IMR-90 (cell line): ENCODE measurements at regions not wholly inside any gene's neighbourhood (a gene's known extent, or its start where the extent isn't known, plus 50 kb on each side); places are given as distances from the start of the nearest gene placed in this dataset.

Experiments used
- ATAC-seq: fragments of 200-7000 bp; cut with Tn5 transposase; 2 replicates; pipeline ENCODE4 v1.9.1; 2020; ENCODE audit warnings: low read depth, mild to moderate bottlenecking, moderate library complexity
- BruUV-seq: library from RNA; stranded (reverse); fragments of 400-500 nt; replicated peaks from 2 replicates; lab custom pipeline; 2021; lab: Mats Ljungman, UMichigan
- CTCF ChIA-PET: fragments of 300-600 bp; formaldehyde crosslinking; extraction: SDS; loops from one replicate; lab custom pipeline; 2021; ENCODE audit warnings: antibody characterized with exemption; lab: Yijun Ruan, JAX
- POLR2A ChIA-PET: fragments of 300-600 bp; sonication (Branson Sonifier 250); formaldehyde crosslinking; loops from one replicate; lab custom pipeline; 2022; ENCODE audit warnings: antibody characterized with exemption; ENCODE audit not compliant: unreplicated experiment; lab: Charles Lee
- DNase-seq: peaks from one replicate; pipeline ENCODE4 v3.0.0; 2013
- H2AFZ ChIP-seq: replicated peaks from 2 replicates; pipeline ENCODE3; 2013; ENCODE audit warnings: low read length, mild to moderate bottlenecking; ENCODE audit not compliant: poor library complexity
- H2AK5ac ChIP-seq: 2 replicates; pipeline ENCODE4 v1.6.1; 2013; ENCODE audit warnings: low read depth, low read length, inconsistent platforms
- H2AK9ac ChIP-seq: replicated peaks from 2 replicates; pipeline ENCODE3; 2013; ENCODE audit warnings: mild to moderate bottlenecking, low read depth, low read length, moderate library complexity; ENCODE audit not compliant: poor library complexity
- H2BK120ac ChIP-seq: 2 replicates; pipeline ENCODE4 v1.6.1; 2013; ENCODE audit warnings: low read depth, low read length, inconsistent platforms
- H2BK15ac ChIP-seq: 3 replicates; pipeline ENCODE4 v1.6.1; 2013; ENCODE audit warnings: low read depth, low read length, inconsistent platforms
- H2BK20ac ChIP-seq: 2 replicates; pipeline ENCODE4 v1.6.1; 2013; ENCODE audit warnings: low read depth, mild to moderate bottlenecking, inconsistent platforms, low read length, moderate library complexity
- H2BK5ac ChIP-seq: 2 replicates; pipeline ENCODE4 v1.6.1; 2013; ENCODE audit warnings: mild to moderate bottlenecking, low read depth, low read length, inconsistent platforms; ENCODE audit not compliant: poor library complexity, severe bottlenecking
- H3K14ac ChIP-seq: replicated peaks from 2 replicates; pipeline ENCODE4 v1.6.1; 2013; ENCODE audit warnings: low read depth, low read length, inconsistent platforms
- H3K18ac ChIP-seq: 2 replicates; pipeline ENCODE4 v1.6.1; 2013; ENCODE audit warnings: low read depth, low read length, control low read depth
- H3K23ac ChIP-seq: 2 replicates; pipeline ENCODE4 v1.6.1; 2013; ENCODE audit warnings: low read depth, low read length, inconsistent platforms
- H3K27ac ChIP-seq: 2 replicates; pipeline ENCODE4 v1.5.1; 2013; ENCODE audit warnings: mild to moderate bottlenecking, control low read depth, low read length; ENCODE audit not compliant: insufficient read depth
- H3K27me3 ChIP-seq: 2 replicates; pipeline ENCODE4 v1.6.1; 2013; ENCODE audit warnings: low read length; ENCODE audit not compliant: control insufficient read depth, insufficient read depth
- H3K36me3 ChIP-seq: 2 replicates; pipeline ENCODE4 v1.6.1; 2013; ENCODE audit warnings: low read length, mixed read lengths; ENCODE audit not compliant: control insufficient read depth, insufficient read depth
- H3K4ac ChIP-seq: 2 replicates; pipeline ENCODE4 v1.6.1; 2013; ENCODE audit warnings: low read depth, low read length, inconsistent platforms
- H3K4me1 ChIP-seq: 2 replicates; pipeline ENCODE4 v1.6.1; 2013; ENCODE audit warnings: low read length, mixed read lengths; ENCODE audit not compliant: control insufficient read depth, insufficient read depth
- H3K4me2 ChIP-seq: 2 replicates; pipeline ENCODE4 v1.6.1; 2013; ENCODE audit warnings: low read depth, mild to moderate bottlenecking, control low read depth, low read length, moderate library complexity
- H3K4me3 ChIP-seq: 2 replicates; pipeline ENCODE4 v1.5.1; 2013; ENCODE audit warnings: low read depth, mild to moderate bottlenecking, control low read depth, low read length, moderate library complexity; ENCODE audit not compliant: insufficient read depth
- H3K56ac ChIP-seq: 2 replicates; pipeline ENCODE4 v1.6.1; 2013; ENCODE audit warnings: low read length, inconsistent platforms; ENCODE audit not compliant: insufficient read depth; ENCODE audit errors: extremely low read depth
- H3K79me1 ChIP-seq, 2 experiments: 2 replicates each; pipeline ENCODE4 v1.6.1; 2013; ENCODE audit warnings: low read length in 2 of 2, inconsistent platforms in 1 of 2, low read depth in 1 of 2
- H3K9ac ChIP-seq: 2 replicates; pipeline ENCODE4 v1.6.1; 2013; ENCODE audit warnings: low read depth, low read length, control low read depth
- H3K9me1 ChIP-seq: 2 replicates; pipeline ENCODE4 v1.6.1; 2013; ENCODE audit warnings: low read length, inconsistent platforms; ENCODE audit not compliant: insufficient read depth
- H3K9me3 ChIP-seq: 2 replicates; pipeline ENCODE4 v1.6.1; 2013; ENCODE audit warnings: low read length; ENCODE audit not compliant: control insufficient read depth, insufficient read depth
- H4K20me1 ChIP-seq: 2 replicates; pipeline ENCODE4 v1.6.1; 2013; ENCODE audit warnings: low read length, inconsistent platforms; ENCODE audit not compliant: insufficient read depth
- H4K5ac ChIP-seq: 2 replicates; pipeline ENCODE4 v1.6.1; 2013; ENCODE audit warnings: mild to moderate bottlenecking, low read depth, low read length, control low read depth
- H4K8ac ChIP-seq, 2 experiments: 2 replicates each; pipeline ENCODE4 v1.6.1; 2013; ENCODE audit warnings: low read depth in 2 of 2, low read length in 2 of 2, control low read depth in 1 of 2, inconsistent platforms in 1 of 2
- H4K91ac ChIP-seq: 2 replicates; pipeline ENCODE4 v1.6.1; 2013; ENCODE audit warnings: low read depth, low read length, inconsistent platforms; ENCODE audit not compliant: insufficient read depth
- CHD1 ChIP-seq: IDR thresholded peaks from 2 replicates; pipeline ENCODE4 v1.6.1; 2012; ENCODE audit warnings: low read depth, low read length, improper control_type of control experiment
- RCOR1 ChIP-seq: IDR thresholded peaks from 2 replicates; pipeline ENCODE4 v1.6.1; 2012; ENCODE audit warnings: mild to moderate bottlenecking, low read length, improper control_type of control experiment; ENCODE audit not compliant: insufficient replicate concordance
- USF2 ChIP-seq: fragments of 150-350 bp; IDR thresholded peaks from 2 replicates; pipeline ENCODE4 v1.6.1; 2017; ENCODE audit warnings: mild to moderate bottlenecking, antibody characterized with exemption, low read length, low read depth
- WGBS, 2 experiments: methylation state at CpG; one replicate each; pipeline versions ENCODE4 v1.1.5 to v1.1.7; 2013; ENCODE audit warnings: missing lambda C conversion rate in 2 of 2; ENCODE audit not compliant: insufficient read length in 1 of 2; ENCODE audit errors: extremely low coverage in 2 of 2; 5-methylcytosine and 5-hydroxymethylcytosine counted together
- dilution Hi-C: fragments of 300-500 bp; cut with HindIII; formaldehyde crosslinking; loops from one replicate; pipeline ENCODE4 v1.14.3; 2018; ENCODE audit warnings: low sequenced_read_pairs; ENCODE audit not compliant: unreplicated experiment
- in situ Hi-C: fragments of 300-500 bp; cut with MboI; formaldehyde crosslinking; loops from 3 replicates; pipeline ENCODE4 v1.14.3; 2019; ENCODE audit warnings: low sequenced_read_pairs, inconsistent platforms, mixed read lengths
- intact Hi-C: fragments of 100-400 bp; cut with micrococcal nuclease; formaldehyde crosslinking; loops from 2 replicates; pipeline ENCODE4 v1.10.0; 2022

- TF ChIP-seq USF2 = no peak
- no peak for TF ChIP-seq CHD1
- TF ChIP-seq RCOR1 = no peak
- Histone ChIP-seq H3K79me1 (no peaks in the 10 kb centered on the region), H2AK9ac (no peak overlapping the region), H3K4me3 (no peak overlapping the region), H2BK120ac (no peak overlapping the region), H2BK20ac (peak overlapping the region; percentile 39; the same call in 1 of the 2 replicates), H3K4ac (no peak overlapping the region), H2BK15ac (no peak overlapping the region), H4K5ac (no peak overlapping the region), H3K36me3 (no peaks in the 10 kb centered on the region), H3K56ac (no peak overlapping the region), H3K9me3 (no peaks in the 10 kb centered on the region), H2BK5ac (no peak overlapping the region), H3K4me1 (peaks cover 3% of the 10 kb centered on the region; the same call in 1 of the 2 replicates), H2AK5ac (no peak overlapping the region), H3K9ac (no peak overlapping the region), H3K18ac (no peak overlapping the region; the same call in 1 of the 2 replicates), H3K23ac (no peak overlapping the region), H3K14ac (no peak overlapping the region), H4K91ac (no peak overlapping the region), H4K8ac (no peak overlapping the region), H2AFZ (no peak overlapping the region), H3K4me2 (no peak overlapping the region), H3K27me3 (0 out of 2 replicates have a peak, but pooled peaks cover 2% of the 10 kb centered on the region), H4K20me1 (no peaks in the 10 kb centered on the region), H3K9me1 (peaks cover 3% of the 10 kb centered on the region; the same call in 1 of the 2 replicates), H3K27ac (no peak overlapping the region)
- POLR2A ChIA-PET = no interaction called here
- DNase-seq (peak; percentile 67), ATAC-seq (no peak)
- dilution Hi-C loops (no loop called here), intact Hi-C loops (loop anchor here (5.0 kb wide), 1 partner anchor 1525 kb away; no protein-coding TSS in a partner anchor), in situ Hi-C loops (no loop called here)
- BruUV-seq = no TSS peak
- CTCF ChIA-PET = no interaction called here
- WGBS, 2 experiments = 100% methylated on average over 1 of the region's 7 CpGs; no CpG with 5 or more reads in 1 of the 2 experiments
Observed at GRCh38 chr12:45612044-45612794, 117.3 kb upstream of the ARID2 start.
